Transverse colon (tissue), 4 donors: ENCODE measurements at regions not wholly inside any gene's neighbourhood (a gene's known extent, or its start where the extent isn't known, plus 50 kb on each side); places are given as distances from the start of the nearest gene placed in this dataset.

ENCODE experiments used
- CTCF ChIP-seq, 5 experiments: fragments of 200-600 bp in 3 of 5; fragments of 450-650 bp in 2 of 5; sonication (generic) in 3 of 5; IDR thresholded peaks; 1 replicate in 2 of 5; 2 replicates in 3 of 5; pipeline ENCODE4 v1.5.1; 2016 to 2017; ENCODE audit warnings: antibody characterized with exemption in 5 of 5, inconsistent platforms in 3 of 5, mild to moderate bottlenecking in 2 of 5, moderate library complexity in 1 of 5
- EP300 ChIP-seq: sonication (generic); formaldehyde crosslinking; IDR thresholded peaks from one replicate; pipeline ENCODE4 v1.6.1; 2017; ENCODE audit warnings: antibody characterized with exemption, low read depth
- POLR2A ChIP-seq: fragments of 450-650 bp; IDR thresholded peaks from one replicate; pipeline ENCODE4 v1.6.1; 2016; ENCODE audit warnings: antibody characterized with exemption, mild to moderate bottlenecking, moderate library complexity
- POLR2AphosphoS5 ChIP-seq, 3 donors: sonication (generic); formaldehyde crosslinking; IDR thresholded peaks; one replicate each; pipeline ENCODE4 v1.6.1; 2016; ENCODE audit warnings: antibody characterized with exemption in 3 of 3

- TF ChIP-seq POLR2A, result no peak
- no peak for TF ChIP-seq CTCF (IDR thresholded peaks at IDR 0.05)
- TF ChIP-seq POLR2AphosphoS5 (IDR thresholded peaks at IDR 0.05), result no peak
- TF ChIP-seq EP300, result no peak
These were observed 80.1 kb downstream of the FOXD2 start for GRCh38 chr1:47517946-47518345.
